MM.1S (cell line): ENCODE measurements at regions not wholly inside any gene's neighbourhood (a gene's known extent, or its start where the extent isn't known, plus 50 kb on each side); places are given as distances from the start of the nearest gene placed in this dataset.
"Not testable (repeated sequence)": the region's sequence is repeated elsewhere in the genome, so short reads cannot be mapped to it uniquely, and the experiment has no call there.

ENCODE experiments used
- DNase-seq: peaks from one replicate; pipeline ENCODE4 v3.0.0-alpha.2; 2015
- H2AFZ ChIP-seq: fragments of 300-600 bp; sonication (generic); 2 replicates; pipeline ENCODE4 v1.6.0; 2016; ENCODE audit warnings: antibody characterized with exemption, low read length
- H3F3A ChIP-seq: fragments of 300-600 bp; sonication (generic); 2 replicates; pipeline ENCODE4 v1.6.1; 2016; ENCODE audit warnings: mild to moderate bottlenecking, antibody characterized with exemption, low read length, moderate library complexity, mixed read lengths; ENCODE audit not compliant: insufficient read depth
- H3K27ac ChIP-seq: fragments of 300-600 bp; sonication (generic); 2 replicates; pipeline ENCODE4 v1.5.1; 2016; ENCODE audit warnings: mild to moderate bottlenecking, low read length
- H3K27me3 ChIP-seq: fragments of 300-600 bp; sonication (generic); replicated peaks from 2 replicates; pipeline ENCODE4 v1.6.0; 2016; ENCODE audit warnings: low read length; ENCODE audit not compliant: insufficient read depth
- H3K36me3 ChIP-seq: fragments of 300-600 bp; sonication (generic); replicated peaks from 2 replicates; pipeline ENCODE4 v1.6.1; 2016; ENCODE audit warnings: mild to moderate bottlenecking, low read length, mixed read lengths; ENCODE audit not compliant: insufficient read depth
- H3K4me1 ChIP-seq: fragments of 300-600 bp; sonication (generic); 2 replicates; pipeline ENCODE4 v1.6.1; 2016; ENCODE audit warnings: low read length, mixed read lengths
- H3K4me2 ChIP-seq: fragments of 300-600 bp; sonication (generic); 2 replicates; pipeline ENCODE4 v1.6.0; 2016; ENCODE audit warnings: low read depth, low read length
- H3K4me3 ChIP-seq: fragments of 300-600 bp; sonication (generic); 2 replicates; pipeline ENCODE4 v1.5.1; 2016; ENCODE audit warnings: low read length, mixed read lengths
- H3K79me2 ChIP-seq: fragments of 300-600 bp; sonication (generic); 2 replicates; pipeline ENCODE4 v1.6.1; 2016; ENCODE audit warnings: mixed run types, low read length, mixed read lengths
- H3K9ac ChIP-seq: fragments of 300-600 bp; sonication (generic); 2 replicates; pipeline ENCODE4 v1.6.1; 2016; ENCODE audit warnings: low read length, mixed read lengths
- H3K9me2 ChIP-seq: fragments of 300-600 bp; sonication (generic); replicated peaks from 2 replicates; pipeline ENCODE4 v1.6.1; 2016; ENCODE audit warnings: mild to moderate bottlenecking, low read length, mixed read lengths; ENCODE audit not compliant: insufficient read depth
- H3K9me3 ChIP-seq: fragments of 300-600 bp; sonication (generic); replicated peaks from 2 replicates; pipeline ENCODE4 v1.6.1; 2016; ENCODE audit warnings: mild to moderate bottlenecking, low read length, mixed read lengths; ENCODE audit not compliant: insufficient read depth
- H4K20me1 ChIP-seq: fragments of 300-600 bp; sonication (generic); 2 replicates; pipeline ENCODE4 v1.6.1; 2016; ENCODE audit warnings: mild to moderate bottlenecking, low read length, moderate library complexity, mixed read lengths; ENCODE audit not compliant: insufficient read depth
- CTCF ChIP-seq: fragments of 300-600 bp; sonication (generic); IDR thresholded peaks from 2 replicates; pipeline ENCODE4 v1.5.1; 2016; ENCODE audit warnings: antibody characterized with exemption, low read length, mixed read lengths
- EZH2 ChIP-seq: fragments of 300-600 bp; sonication (generic); optimal IDR thresholded peaks from 2 replicates; pipeline ENCODE3; 2017; ENCODE audit warnings: low read depth, mild to moderate bottlenecking, antibody characterized with exemption, low read length, mixed read lengths
- EZH2phosphoT487 ChIP-seq: fragments of 300-600 bp; sonication (generic); IDR thresholded peaks from 2 replicates; pipeline ENCODE4 v1.6.1; 2018; ENCODE audit warnings: antibody characterized with exemption, low read length

GRCh38 chr6:49198015-49198414 lies 265.0 kb downstream of the MMUT start:
- H3K79me2 ChIP-seq = no peaks in the 10 kb centered on the region
- H4K20me1 ChIP-seq = no peaks in the 10 kb centered on the region
- H3K9me3 ChIP-seq = no peaks in the 10 kb centered on the region
- no peak for TF ChIP-seq CTCF
- TF ChIP-seq EZH2 = no peak
- TF ChIP-seq EZH2phosphoT487 = no peak
- no peak overlapping the region for H3K4me3 ChIP-seq
- no peaks in the 10 kb centered on the region for H3K27me3 ChIP-seq
- no peak overlapping the region for H3K9ac ChIP-seq
- no peak for DNase-seq
- no peak overlapping the region for H2AFZ ChIP-seq
- no peaks in the 10 kb centered on the region for H3F3A ChIP-seq
- no peaks in the 10 kb centered on the region for H3K36me3 ChIP-seq
- no peak overlapping the region for H3K4me2 ChIP-seq
- no peak overlapping the region for H3K27ac ChIP-seq
- H3K9me2 ChIP-seq = no peaks in the 10 kb centered on the region
- H3K4me1 ChIP-seq = no peaks in the 10 kb centered on the region

- H3F3A ChIP-seq, H3K4me1 ChIP-seq: not testable (repeated sequence)
These were observed 300.7 kb downstream of the MMUT start for GRCh38 chr6:49162379-49162778.

GRCh38 chr6:49155316-49155715 lies 307.7 kb downstream of the MMUT start:
- Histone ChIP-seq H3K27me3 (no peaks in the 10 kb centered on the region), H3F3A (no peaks in the 10 kb centered on the region), H3K4me3 (no peak overlapping the region), H3K36me3 (no peaks in the 10 kb centered on the region), H4K20me1 (no peaks in the 10 kb centered on the region), H3K9me3 (no peaks in the 10 kb centered on the region), H3K4me1 (no peaks in the 10 kb centered on the region), H3K27ac (no peak overlapping the region), H3K9me2 (no peaks in the 10 kb centered on the region), H3K4me2 (no peak overlapping the region), H3K9ac (no peak overlapping the region), H3K79me2 (no peaks in the 10 kb centered on the region), H2AFZ (no peak overlapping the region)
- no peak for DNase-seq
- TF ChIP-seq CTCF (no peak), EZH2 (no peak), EZH2phosphoT487 (no peak)

More at GRCh38 chr6:49162379-49162778, 300.7 kb downstream of the MMUT start:
- H3K9me2 ChIP-seq, H3K27me3 ChIP-seq, H2AFZ ChIP-seq, DNase-seq, H3K36me3 ChIP-seq, H3K4me3 ChIP-seq, H3K79me2 ChIP-seq, H3K27ac ChIP-seq, H4K20me1 ChIP-seq, H3K4me2 ChIP-seq, H3K9me3 ChIP-seq, H3K9ac ChIP-seq: not testable (repeated sequence)

- Histone ChIP-seq H2AFZ (no peak overlapping the region), H3K9me2 (no peaks in the 10 kb centered on the region), H3K27me3 (no peaks in the 10 kb centered on the region), H4K20me1 (no peaks in the 10 kb centered on the region), H3K36me3 (no peaks in the 10 kb centered on the region), H3K27ac (no peak overlapping the region), H3K4me3 (no peak overlapping the region), H3K9ac (no peak overlapping the region), H3K4me1 (no peaks in the 10 kb centered on the region), H3K4me2 (peak overlapping the region; percentile 5; the same call in 1 of the 2 replicates), H3K9me3 (no peaks in the 10 kb centered on the region), H3F3A (no peaks in the 10 kb centered on the region), H3K79me2 (no peaks in the 10 kb centered on the region)
- TF ChIP-seq CTCF (no peak), EZH2phosphoT487 (no peak), EZH2 (no peak)
- peak; percentile 30 for DNase-seq
These were observed 311.1 kb downstream of the MMUT start for GRCh38 chr6:49151957-49152356.
